ENCODE measurements at regions not wholly inside any gene's neighbourhood (a gene's known extent, or its start where the extent isn't known, plus 50 kb on each side); places are given as distances from the start of the nearest gene placed in this dataset.

DNA sequence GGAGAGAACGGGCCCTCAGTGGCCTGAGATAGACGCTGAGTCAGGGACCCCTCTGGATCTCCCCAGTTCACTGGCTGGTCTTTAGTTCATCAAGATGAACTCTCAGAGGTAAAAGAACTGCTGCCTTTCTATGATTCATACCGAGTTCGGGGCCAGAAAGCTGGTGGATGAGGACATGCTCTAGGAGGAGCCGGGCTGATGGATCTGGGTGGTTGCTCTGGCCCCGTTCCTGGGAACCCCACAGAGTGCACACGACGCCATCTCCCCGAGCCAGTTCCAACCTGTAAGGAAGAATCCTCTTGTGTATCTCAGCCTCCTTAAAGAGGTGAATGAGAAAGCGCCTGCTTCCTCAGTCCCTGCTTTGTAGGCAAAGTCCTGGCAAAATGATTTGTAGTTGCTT, 142.6 kb upstream of the PDE10A start:
- ChIA-PET CTCF (no interaction called here), POLR2A (no interaction called here)
- TF ChIP-seq TCF7L2 (IDR thresholded peaks at IDR 0.05; ENCODE audit: low read depth, low read length) = no peak
- no peak for TF ChIP-seq CTCF (IDR thresholded peaks at IDR 0.05)
- TF ChIP-seq REST (IDR thresholded peaks at IDR 0.05; ENCODE audit: insufficient read depth in 1 of 2, low read depth in 2 of 2, low read length in 1 of 2) = no peak
- in situ Hi-C loops (cut with HindIII; ENCODE audit: low pct_unique_long_range_greater_than_20kb, low sequenced_read_pairs) = no loop called here
- Histone ChIP-seq H3K27ac (ENCODE audit: low read length) (no peak overlapping the region), H3K4me3 (ENCODE audit: low read depth in 2 of 2, low read length in 2 of 2) (no peak overlapping the region), H3K9me3 (ENCODE audit: control insufficient read depth, insufficient read depth, low read depth, low read length) (no peaks in the 10 kb centered on the region), H3K36me3 (ENCODE audit: control insufficient read depth, insufficient read depth, low read length) (no peaks in the 10 kb centered on the region), H3K4me1 (ENCODE audit: control insufficient read depth, insufficient read depth, low read length) (no peaks in the 10 kb centered on the region), H3K27me3 (ENCODE audit: control insufficient read depth, insufficient read depth, low read length) (no peaks in the 10 kb centered on the region)
- intact Hi-C loops (cut with micrococcal nuclease; ENCODE audit: unreplicated experiment) = no loop called here
- no peak for DNase-seq (ENCODE audit: low read depth, low spot score)
- BruUV-seq (replicated peaks) = no TSS peak
- no peak for ATAC-seq

DNA sequence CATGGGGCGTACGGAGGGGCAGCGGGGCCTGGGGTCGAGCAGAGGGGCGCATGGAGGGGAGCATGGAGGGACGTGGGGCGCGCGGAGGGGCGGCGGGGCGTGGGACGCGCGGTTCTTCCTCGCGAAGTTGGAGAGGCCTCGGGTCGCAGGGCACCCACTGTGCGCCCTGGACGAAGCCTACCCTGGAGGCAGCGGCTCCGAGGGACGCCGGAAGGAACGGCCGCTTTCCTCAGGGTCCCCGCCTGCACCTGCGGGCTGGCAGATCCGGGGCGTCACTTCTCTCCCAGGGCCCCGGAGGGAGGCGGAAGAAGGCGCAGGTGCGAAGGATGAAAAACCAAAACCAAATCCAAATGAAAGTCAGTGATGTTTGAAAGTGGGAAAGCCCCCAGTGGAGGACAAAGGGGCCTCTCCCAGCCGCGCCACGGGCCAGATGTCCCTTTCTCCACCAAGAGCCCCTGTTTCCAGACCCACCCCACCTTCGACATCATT, 142.1 kb upstream of the PDE10A start:
- intact Hi-C loops (cut with micrococcal nuclease; ENCODE audit: unreplicated experiment) (no loop called here), in situ Hi-C loops (cut with HindIII; ENCODE audit: low pct_unique_long_range_greater_than_20kb, low sequenced_read_pairs) (no loop called here)
- no peak overlapping the region for H3K27ac ChIP-seq (ENCODE audit: low read length)
- no peaks in the 10 kb centered on the region for H3K4me1 ChIP-seq (ENCODE audit: control insufficient read depth, insufficient read depth, low read length)
- CTCF ChIA-PET = no interaction called here
- no peaks in the 10 kb centered on the region for H3K9me3 ChIP-seq (ENCODE audit: control insufficient read depth, insufficient read depth, low read depth, low read length)
- TF ChIP-seq CTCF (IDR thresholded peaks at IDR 0.05) (no peak), TCF7L2 (IDR thresholded peaks at IDR 0.05; ENCODE audit: low read depth, low read length) (no peak), REST (IDR thresholded peaks at IDR 0.05; ENCODE audit: insufficient read depth in 1 of 2, low read depth in 2 of 2, low read length in 1 of 2) (no peak), POLR2AphosphoS5 (IDR thresholded peaks at IDR 0.05; ENCODE audit: low read depth, low read length) (no peak), SIN3A (IDR thresholded peaks at IDR 0.05; ENCODE audit: borderline replicate concordance, insufficient read depth, low read depth, low read length) (no peak)
- POLR2A ChIA-PET = no interaction called here
- no TSS peak for BruUV-seq (replicated peaks)
- DNase-seq (ENCODE audit: low read depth, low spot score) (no peak), ATAC-seq (no peak)
- H3K4me3 ChIP-seq (ENCODE audit: low read depth in 2 of 2, low read length in 2 of 2) = no peak overlapping the region
- no peaks in the 10 kb centered on the region for H3K36me3 ChIP-seq (ENCODE audit: control insufficient read depth, insufficient read depth, low read length)
- H3K27me3 ChIP-seq (ENCODE audit: control insufficient read depth, insufficient read depth, low read length) = no peaks in the 10 kb centered on the region

Data from Panc1 (cell line).